GF-D8 (cell line): ENCODE measurements at regions not wholly inside any gene's neighbourhood (a gene's known extent, or its start where the extent isn't known, plus 50 kb on each side); places are given as distances from the start of the nearest gene placed in this dataset.
"Not testable (repeated sequence)": the region's sequence is repeated elsewhere in the genome, so short reads cannot be mapped to it uniquely, and the experiment has no call there.

Experiments
- DNase-seq: peaks from one replicate; lab custom pipeline; 2025; lab: John Stamatoyannopoulos, UW

- DNase-seq = no peak
Measured at GRCh38 chr13:19062019-19062646, 119.5 kb downstream of the TUBA3C start.

- no peak for DNase-seq
Measured at GRCh38 chr13:19061278-19061677, 120.3 kb downstream of the TUBA3C start.

- no peak for DNase-seq
Measured at GRCh38 chr13:19060311-19061002, 121.2 kb downstream of the TUBA3C start.

- DNase-seq = no peak
Measured at GRCh38 chr13:19059016-19059780, 122.4 kb downstream of the TUBA3C start.

GRCh38 chr13:19058566-19058965, 123.1 kb downstream of the TUBA3C start:
- DNase-seq = no peak

GRCh38 chr13:19057588-19058340, 123.9 kb downstream of the TUBA3C start:
- no peak for DNase-seq

GRCh38 chr13:19056984-19057490, 124.6 kb downstream of the TUBA3C start:
- DNase-seq = no peak

GRCh38 chr13:19056355-19056880, 125.2 kb downstream of the TUBA3C start:
- DNase-seq = no peak

GRCh38 chr13:19055611-19056010, 126.0 kb downstream of the TUBA3C start:
- no peak for DNase-seq

- no peak for DNase-seq
Measured at GRCh38 chr13:19053561-19053960, 128.1 kb downstream of the TUBA3C start.

GRCh38 chr13:19052931-19053330, 128.7 kb downstream of the TUBA3C start:
- no peak for DNase-seq

- no peak for DNase-seq
Measured at GRCh38 chr13:19052180-19052579, 129.4 kb downstream of the TUBA3C start.

- DNase-seq = no peak
Measured at GRCh38 chr13:19050901-19051300, 130.7 kb downstream of the TUBA3C start.

- DNase-seq = not testable (repeated sequence)
Measured at GRCh38 chr13:19049624-19050023, 132.0 kb downstream of the TUBA3C start.

GRCh38 chr13:19048381-19048780, 133.2 kb downstream of the TUBA3C start:
- no peak for DNase-seq

GRCh38 chr13:19023115-19023514, 158.5 kb downstream of the TUBA3C start:
- peak; percentile 9 for DNase-seq

- no peak for DNase-seq
Measured at GRCh38 chr13:19020988-19021387, 160.6 kb downstream of the TUBA3C start.

GRCh38 chr13:18998389-18998788, 183.2 kb downstream of the TUBA3C start:
- no peak for DNase-seq

- DNase-seq = no peak
Measured at GRCh38 chr13:18996627-18997051, 185.0 kb downstream of the TUBA3C start.

GRCh38 chr13:18996221-18996620, 185.4 kb downstream of the TUBA3C start:
- no peak for DNase-seq

- no peak for DNase-seq
Measured at GRCh38 chr13:18995259-18995873, 186.3 kb downstream of the TUBA3C start.
